WTC11 (cell line): ENCODE measurements at regions not wholly inside any gene's neighbourhood (a gene's known extent, or its start where the extent isn't known, plus 50 kb on each side); places are given as distances from the start of the nearest gene placed in this dataset.

Experiments
- ATF2 ChIP-seq: sonication (generic); formaldehyde crosslinking; IDR thresholded peaks from 2 replicates; pipeline ENCODE4 v1.8.1; 2022; ENCODE audit warnings: low read depth, missing genetic modification reagents, borderline replicate concordance
- ELF4 ChIP-seq: sonication (generic); formaldehyde crosslinking; IDR thresholded peaks from 2 replicates; pipeline ENCODE4 v1.8.1; 2022; ENCODE audit warnings: low read depth, mild to moderate bottlenecking, moderate library complexity, missing genetic modification reagents

DNA sequence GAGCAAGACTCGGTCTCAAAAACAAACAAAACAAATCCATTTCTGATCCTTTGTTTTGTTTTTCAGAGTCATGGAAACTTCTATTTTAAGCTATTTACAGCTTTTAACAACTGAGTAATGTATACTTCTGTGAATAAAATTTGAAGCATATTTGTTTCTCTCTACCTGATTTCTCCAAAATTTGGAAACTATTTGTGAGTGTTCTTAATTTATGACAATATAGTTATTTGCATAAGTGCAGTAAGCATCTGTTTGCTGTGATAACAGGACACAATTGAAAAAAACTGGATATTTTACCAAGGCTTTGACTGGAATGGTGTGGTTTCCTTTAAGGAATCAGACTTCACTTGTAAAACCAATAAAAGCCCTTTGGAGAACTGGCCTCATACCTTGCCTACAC, 53.3 kb upstream of the GULP1 start (continued):
- TF ChIP-seq ATF2 (CRISPR knock-in tag) (no peak), ELF4 (CRISPR knock-in tag) (no peak)
